Stomach (tissue), 8 donors: ENCODE measurements at regions not wholly inside any gene's neighbourhood (a gene's known extent, or its start where the extent isn't known, plus 50 kb on each side); places are given as distances from the start of the nearest gene placed in this dataset.
"Not testable (repeated sequence)": the region's sequence is repeated elsewhere in the genome, so short reads cannot be mapped to it uniquely, and the experiment has no call there.

Experiments used
- DNase-seq, 2 donors: peaks; one replicate each; pipeline versions ENCODE4 v3.0.0 to v3.0.0-alpha.2; 2013 to 2019
- H3K27ac ChIP-seq, 5 donors: fragments of 200-600 bp in 4 of 5; sonication (generic) in 4 of 5; one replicate each; pipeline ENCODE4 v1.5.1; 2013 to 2019; ENCODE audit warnings: mild to moderate bottlenecking in 1 of 5, moderate library complexity in 1 of 5
- H3K27me3 ChIP-seq, 3 donors: fragments of 200-600 bp; sonication (generic); one replicate each; pipeline ENCODE4 v1.5.1; 2017 to 2019; ENCODE audit warnings: mixed run types in 1 of 3
- H3K36me3 ChIP-seq, 4 donors: fragments of 200-600 bp; sonication (generic); 1 replicate in 3 of 4; 2 replicates in 1 of 4; pipeline ENCODE4 v1.5.1; 2016 to 2019
- H3K4me1 ChIP-seq, 4 donors: fragments of 200-600 bp; sonication (generic); one replicate each; pipeline ENCODE4 v1.5.1; 2016 to 2019
- H3K4me3 ChIP-seq, 4 donors: fragments of 200-600 bp; sonication (generic) in 3 of 4; one replicate each; pipeline ENCODE4 v1.5.1; 2016 to 2019; ENCODE audit warnings: mild to moderate bottlenecking in 1 of 4
- H3K9me3 ChIP-seq, 4 donors: fragments of 200-600 bp; sonication (generic); one replicate each; pipeline ENCODE4 v1.5.1; 2016 to 2019
- POLR2AphosphoS5 ChIP-seq, 3 donors: sonication (generic); formaldehyde crosslinking; IDR thresholded peaks; one replicate each; pipeline ENCODE4 v1.6.1; 2016; ENCODE audit warnings: antibody characterized with exemption in 3 of 3
- WGBS, 5 donors: extraction: QIAGEN DNeasy Blood & Tissue Kit in 3 of 5; methylation state at CpG; one replicate each; pipeline versions ENCODE4 v1.1.5 to v1.1.7; 2013 to 2018; 5-methylcytosine and 5-hydroxymethylcytosine counted together
- intact Hi-C: fragments of 100-400 bp; cut with DNase I; formaldehyde crosslinking; loops from one replicate; pipeline ENCODE4 v1.15.1; 2023; ENCODE audit warnings: low total_unique reads
- donor health status: healthy with polysubstance abuse.
- donor health status: Bipolar disorder and iron deficiency.
- donor health status: healthy.

GRCh38 chr16:29355339-29356059, 51.0 kb downstream of the NPIPB11 start:
- 96 to 98% (median 97%) methylated on average over 21 to 23 of the region's 23 CpGs for WGBS, 5 donors
- H3K4me3 ChIP-seq, H3K9me3 ChIP-seq, DNase-seq, H3K27me3 ChIP-seq, H3K36me3 ChIP-seq, H3K27ac ChIP-seq, intact Hi-C loops, H3K4me1 ChIP-seq: not testable (repeated sequence)

GRCh38 chr16:29354449-29354848, 52.1 kb downstream of the NPIPB11 start:
- H3K9me3 ChIP-seq, H3K27ac ChIP-seq, H3K36me3 ChIP-seq, intact Hi-C loops, H3K4me3 ChIP-seq, DNase-seq, H3K27me3 ChIP-seq: not testable (repeated sequence)
- 65 to 81% (median 69%) methylated on average over 2 of the region's 5 CpGs for WGBS, 5 donors
- H3K4me1 ChIP-seq, result peaks cover 0 to 13% (median 7%) of the 10 kb centered on the region in 4 donors

GRCh38 chr16:29352617-29352999, 53.9 kb downstream of the NPIPB11 start:
- 91 to 100% (median 96%) methylated on average over 1 to 2 of the region's 2 CpGs for WGBS, 5 donors
- H3K4me1 ChIP-seq, result peaks cover 0 to 14% (median 7%) of the 10 kb centered on the region in 4 donors
- DNase-seq, H3K4me3 ChIP-seq, H3K36me3 ChIP-seq, intact Hi-C loops, H3K27me3 ChIP-seq, H3K9me3 ChIP-seq, H3K27ac ChIP-seq: not testable (repeated sequence)

- H3K27ac ChIP-seq, H3K36me3 ChIP-seq, H3K9me3 ChIP-seq, H3K27me3 ChIP-seq, intact Hi-C loops, H3K4me3 ChIP-seq: not testable (repeated sequence)
- 51 to 63% (median 59%) methylated on average over 5 to 9 of the region's 9 CpGs for WGBS, 5 donors
- H3K4me1 ChIP-seq, result peaks cover 0 to 14% (median 7%) of the 10 kb centered on the region in 4 donors
- peak in 1 of 2 donors; percentile 55 for DNase-seq
Observed at GRCh38 chr16:29351970-29352616, 54.4 kb downstream of the NPIPB11 start.

- DNase-seq, H3K4me3 ChIP-seq, H3K9me3 ChIP-seq, intact Hi-C loops, H3K27me3 ChIP-seq, H3K36me3 ChIP-seq, H3K27ac ChIP-seq: not testable (repeated sequence)
- H3K4me1 ChIP-seq, result peaks cover 0 to 14% (median 7%) of the 10 kb centered on the region in 4 donors
- WGBS, 5 donors, result 75 to 84% (median 81%) methylated on average over 11 to 13 of the region's 15 CpGs
Observed at GRCh38 chr16:29351271-29351969, 55.1 kb downstream of the NPIPB11 start.

GRCh38 chr16:29349966-29350365, 56.5 kb downstream of the NPIPB11 start:
- H3K9me3 ChIP-seq, intact Hi-C loops, H3K27me3 ChIP-seq, H3K4me3 ChIP-seq, H3K36me3 ChIP-seq: not testable (repeated sequence)
- DNase-seq, result peak; percentile 75 to 77
- Histone ChIP-seq H3K27ac (peak overlapping the region in 2 of 5 donors; percentile 12 to 38), H3K4me1 (peaks cover 0 to 14% (median 7%) of the 10 kb centered on the region in 4 donors)
- WGBS, 5 donors, result 24 to 57% (median 47%) methylated on average over 3 to 7 of the region's 7 CpGs
- peak in 1 of 3 donors; percentile 22 for TF ChIP-seq POLR2AphosphoS5 (IDR thresholded peaks at IDR 0.05)

GRCh38 chr16:29348748-29349147, 57.8 kb downstream of the NPIPB11 start:
- H3K4me1 ChIP-seq, result peaks cover 0 to 14% (median 7%) of the 10 kb centered on the region in 4 donors
- WGBS, 5 donors, result 82 to 92% (median 86%) methylated on average over 3 of the region's 3 CpGs
- H3K36me3 ChIP-seq, H3K27me3 ChIP-seq, H3K27ac ChIP-seq, H3K4me3 ChIP-seq, DNase-seq, H3K9me3 ChIP-seq, intact Hi-C loops: not testable (repeated sequence)

GRCh38 chr16:29348123-29348690, 58.3 kb downstream of the NPIPB11 start:
- H3K36me3 ChIP-seq, intact Hi-C loops, H3K27ac ChIP-seq, H3K4me3 ChIP-seq, H3K9me3 ChIP-seq, H3K27me3 ChIP-seq, DNase-seq: not testable (repeated sequence)
- peaks cover 0 to 14% (median 7%) of the 10 kb centered on the region in 4 donors for H3K4me1 ChIP-seq
- WGBS, 5 donors, result 67 to 100% (median 88%) methylated on average over 1 of the region's 2 CpGs

- WGBS, 5 donors, result 83 to 93% (median 89%) methylated on average over 7 of the region's 7 CpGs
- DNase-seq, result not testable (repeated sequence)
Observed at GRCh38 chr16:29346796-29347580, 59.5 kb downstream of the NPIPB11 start.

GRCh38 chr16:29346203-29346602, 60.3 kb downstream of the NPIPB11 start:
- H3K9me3 ChIP-seq, H3K4me3 ChIP-seq, H3K36me3 ChIP-seq, DNase-seq, H3K27me3 ChIP-seq, H3K27ac ChIP-seq, intact Hi-C loops: not testable (repeated sequence)
- WGBS, 5 donors, result 81 to 96% (median 92%) methylated on average over 1 to 2 of the region's 2 CpGs; no CpG with 5 or more reads in 1 of the 5 donors
- peaks cover 0 to 14% (median 7%) of the 10 kb centered on the region in 4 donors for H3K4me1 ChIP-seq

More at GRCh38 chr16:29346796-29347580, 59.5 kb downstream of the NPIPB11 start:
- intact Hi-C loops, H3K27me3 ChIP-seq, H3K36me3 ChIP-seq, H3K4me3 ChIP-seq, H3K27ac ChIP-seq, H3K9me3 ChIP-seq: not testable (repeated sequence)
- H3K4me1 ChIP-seq, result peaks cover 0 to 14% (median 7%) of the 10 kb centered on the region in 4 donors
